Osteocyte (in vitro differentiated cells): ENCODE measurements at regions not wholly inside any gene's neighbourhood (a gene's known extent, or its start where the extent isn't known, plus 50 kb on each side); places are given as distances from the start of the nearest gene placed in this dataset.

Experiments
- DNase-seq: peaks from one replicate; pipeline ENCODE4 v3.0.0; 2021; ENCODE audit warnings: mixed read lengths; ENCODE audit not compliant: unreplicated experiment; ENCODE audit errors: extremely low spot score
- H3K27ac Mint-ChIP-seq: one replicate; pipeline ENCODE4 v1.8.0; 2021; ENCODE audit warnings: mild to moderate bottlenecking, mixed read lengths; ENCODE audit not compliant: unreplicated experiment
- H3K27me3 Mint-ChIP-seq: one replicate; pipeline ENCODE4 v1.8.0; 2021; ENCODE audit warnings: mixed read lengths; ENCODE audit not compliant: unreplicated experiment
- H3K36me3 Mint-ChIP-seq: one replicate; pipeline ENCODE4 v1.8.0; 2021; ENCODE audit warnings: mixed read lengths; ENCODE audit not compliant: unreplicated experiment
- H3K4me1 Mint-ChIP-seq: one replicate; pipeline ENCODE4 v1.8.0; 2021; ENCODE audit warnings: mixed read lengths; ENCODE audit not compliant: unreplicated experiment
- H3K4me3 Mint-ChIP-seq: one replicate; pipeline ENCODE4 v1.8.0; 2021; ENCODE audit warnings: mild to moderate bottlenecking, moderate library complexity, mixed read lengths; ENCODE audit not compliant: unreplicated experiment
- H3K9me3 Mint-ChIP-seq: one replicate; pipeline ENCODE4 v1.8.0; 2021; ENCODE audit warnings: mixed read lengths; ENCODE audit not compliant: unreplicated experiment
- CTCF ChIP-seq: fragments of 200-600 bp; sonication (generic); IDR thresholded peaks from 2 replicates; pipeline ENCODE4 v1.5.0; 2021; ENCODE audit warnings: antibody characterized with exemption, mild to moderate bottlenecking, moderate library complexity

GRCh38 chr2:120441744-120442471 lies 96.0 kb downstream of the INHBB start:
- no peak for TF ChIP-seq CTCF
- Mint-ChIP-seq H3K27ac (no peak overlapping the region), H3K4me1 (peaks cover 10% of the 10 kb centered on the region), H3K36me3 (no peaks in the 10 kb centered on the region), H3K9me3 (no peaks in the 10 kb centered on the region), H3K4me3 (peak overlapping the region; percentile 32), H3K27me3 (peaks cover 81% of the 10 kb centered on the region)
- no peak for DNase-seq

DNA sequence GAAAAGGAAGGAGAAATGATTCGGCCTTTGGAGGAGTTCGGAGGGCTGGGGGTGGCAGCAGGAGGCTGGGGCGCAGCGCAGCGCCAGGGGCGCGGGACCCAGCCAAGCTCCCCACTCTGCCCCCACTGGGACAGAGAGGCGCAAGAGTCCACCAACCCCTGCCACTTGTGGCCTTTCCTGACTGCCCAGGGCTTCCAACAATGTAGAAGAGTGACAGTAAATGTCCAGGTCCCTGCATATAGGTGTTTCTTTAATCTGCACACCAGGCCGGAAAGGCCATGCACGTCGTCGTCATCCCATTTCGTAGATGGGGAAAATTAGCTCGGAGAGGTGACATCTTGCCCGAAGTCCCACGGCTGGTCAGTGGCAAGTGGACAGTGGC lies 96.6 kb downstream of the INHBB start:
- H3K4me3 Mint-ChIP-seq = peak overlapping the region; percentile 32
- H3K4me1 Mint-ChIP-seq = peaks cover 10% of the 10 kb centered on the region
- H3K27me3 Mint-ChIP-seq = peaks cover 82% of the 10 kb centered on the region
- DNase-seq = no peak
- no peak for TF ChIP-seq CTCF
- no peaks in the 10 kb centered on the region for H3K36me3 Mint-ChIP-seq
- H3K9me3 Mint-ChIP-seq = no peaks in the 10 kb centered on the region
- no peak overlapping the region for H3K27ac Mint-ChIP-seq

- no peak for DNase-seq
- H3K9me3 Mint-ChIP-seq = no peaks in the 10 kb centered on the region
- TF ChIP-seq CTCF = no peak
Measured at GRCh38 chr2:120442923-120443571, 97.1 kb downstream of the INHBB start.

DNA sequence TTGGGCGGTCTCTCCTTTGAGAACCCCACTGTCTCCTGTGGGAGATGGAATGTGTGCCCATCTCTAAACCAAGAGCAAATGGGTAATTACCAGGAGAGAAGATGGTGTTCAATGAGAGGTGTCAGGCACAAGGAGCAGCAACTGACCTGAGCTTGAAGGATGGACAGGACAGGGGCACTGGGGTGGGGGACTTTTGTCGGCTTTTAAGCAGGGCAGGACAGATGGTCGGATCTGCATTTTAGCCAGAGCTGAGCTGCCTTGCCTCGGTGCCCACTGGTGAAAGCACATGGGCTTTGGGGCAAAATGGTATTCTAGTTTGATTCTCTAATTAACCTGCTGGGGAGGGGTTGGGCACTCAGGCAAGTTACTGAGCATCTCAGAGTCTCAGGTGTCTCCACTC lies 98.0 kb downstream of the INHBB start:
- no peak overlapping the region for H3K27ac Mint-ChIP-seq
- H3K9me3 Mint-ChIP-seq = no peaks in the 10 kb centered on the region
- H3K36me3 Mint-ChIP-seq = no peaks in the 10 kb centered on the region
- H3K4me3 Mint-ChIP-seq = no peak overlapping the region
- H3K4me1 Mint-ChIP-seq = peaks cover 10% of the 10 kb centered on the region
- no peak for DNase-seq
- TF ChIP-seq CTCF = no peak
- H3K27me3 Mint-ChIP-seq = peaks cover 86% of the 10 kb centered on the region

More at GRCh38 chr2:120442923-120443571, 97.1 kb downstream of the INHBB start:
- Mint-ChIP-seq H3K27ac (no peak overlapping the region), H3K4me1 (peaks cover 10% of the 10 kb centered on the region), H3K4me3 (peak overlapping the region; percentile 32), H3K27me3 (peaks cover 83% of the 10 kb centered on the region), H3K36me3 (no peaks in the 10 kb centered on the region)

- DNase-seq = no peak
- Mint-ChIP-seq H3K27me3 (peaks cover 83% of the 10 kb centered on the region), H3K27ac (no peak overlapping the region), H3K36me3 (no peaks in the 10 kb centered on the region), H3K4me3 (no peak overlapping the region), H3K4me1 (peaks cover 10% of the 10 kb centered on the region), H3K9me3 (no peaks in the 10 kb centered on the region)
- no peak for TF ChIP-seq CTCF
Measured at GRCh38 chr2:120444691-120445240, 98.8 kb downstream of the INHBB start.
